ENCODE measurements at regions not wholly inside any gene's neighbourhood (a gene's known extent, or its start where the extent isn't known, plus 50 kb on each side); places are given as distances from the start of the nearest gene placed in this dataset.

DNA sequence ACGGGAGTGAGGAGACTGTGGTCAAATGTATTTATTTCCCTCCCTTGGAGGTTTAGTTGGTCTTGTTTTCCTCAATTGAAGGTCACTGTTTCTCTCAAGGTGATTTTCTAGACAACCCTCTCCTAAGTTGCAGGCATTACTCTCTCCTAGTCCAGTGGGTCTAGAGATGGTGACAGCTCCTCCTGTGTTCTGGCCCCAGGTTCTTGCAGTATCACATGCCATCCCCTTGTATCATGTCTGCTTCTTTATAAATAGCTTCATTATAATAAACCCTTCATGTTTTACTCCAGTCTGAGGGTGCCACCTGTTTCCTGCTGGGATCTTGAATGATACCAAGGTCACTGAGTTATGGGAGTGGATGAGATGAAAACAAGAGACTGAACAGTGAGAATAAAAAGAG, 208.0 kb upstream of the KCNN2 start:
- DNase-seq: no peak

GRCh38 chr5:114166081-114166480, 195.8 kb upstream of the KCNN2 start:
- DNase-seq: no peak

- no peak for DNase-seq
These were observed 187.7 kb upstream of the KCNN2 start for GRCh38 chr5:114174131-114174530.

GRCh38 chr5:114174837-114175236, 187.0 kb upstream of the KCNN2 start:
- DNase-seq: no peak

GRCh38 chr5:114176356-114176755, 185.5 kb upstream of the KCNN2 start:
- DNase-seq: no peak

DNA sequence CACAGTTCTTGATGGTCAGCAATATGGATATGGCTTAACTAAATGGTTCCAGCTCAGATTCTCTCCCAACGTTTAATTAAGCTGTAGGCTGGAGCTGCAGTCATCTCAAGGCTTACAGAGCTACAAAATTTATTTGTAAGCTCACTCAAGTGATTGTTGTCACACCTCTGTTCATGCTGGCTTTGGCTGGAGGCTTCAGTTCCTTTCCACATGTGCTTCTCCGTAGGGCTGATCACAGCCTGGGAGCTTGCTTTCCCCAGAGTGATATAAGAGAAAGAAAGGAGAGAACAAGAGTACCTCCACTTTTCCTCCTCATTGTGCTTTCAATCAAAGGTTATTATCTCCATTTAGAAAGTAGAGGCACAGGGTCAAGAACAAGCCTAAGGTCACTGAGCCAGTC, 182.7 kb upstream of the KCNN2 start:
- no peak for DNase-seq

GRCh38 chr5:114184006-114184405, 177.9 kb upstream of the KCNN2 start:
- DNase-seq: no peak

- peak; percentile 20 for DNase-seq
These were observed 176.6 kb upstream of the KCNN2 start for GRCh38 chr5:114185274-114185673.

DNA sequence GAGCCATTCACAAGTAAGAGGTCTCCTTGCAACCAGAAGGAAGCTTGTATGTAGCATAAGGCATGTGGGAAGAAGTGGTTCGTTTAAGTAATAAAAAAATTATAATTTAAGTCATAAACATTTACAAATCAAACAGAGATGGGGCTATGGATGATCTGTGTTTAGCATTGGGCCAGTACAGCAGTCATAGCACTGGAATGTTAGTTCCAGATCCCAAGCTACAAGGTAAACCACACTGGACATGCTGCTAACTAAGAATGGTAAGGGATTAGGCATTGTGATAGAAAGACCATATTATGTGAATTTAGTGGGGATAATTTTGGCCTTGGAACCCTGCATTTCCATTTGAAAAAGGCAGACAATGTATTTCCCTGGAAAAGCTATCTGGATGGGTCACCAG, 170.4 kb upstream of the KCNN2 start:
- no peak for DNase-seq

GRCh38 chr5:114192108-114192507, 169.8 kb upstream of the KCNN2 start:
- DNase-seq: no peak

DNA sequence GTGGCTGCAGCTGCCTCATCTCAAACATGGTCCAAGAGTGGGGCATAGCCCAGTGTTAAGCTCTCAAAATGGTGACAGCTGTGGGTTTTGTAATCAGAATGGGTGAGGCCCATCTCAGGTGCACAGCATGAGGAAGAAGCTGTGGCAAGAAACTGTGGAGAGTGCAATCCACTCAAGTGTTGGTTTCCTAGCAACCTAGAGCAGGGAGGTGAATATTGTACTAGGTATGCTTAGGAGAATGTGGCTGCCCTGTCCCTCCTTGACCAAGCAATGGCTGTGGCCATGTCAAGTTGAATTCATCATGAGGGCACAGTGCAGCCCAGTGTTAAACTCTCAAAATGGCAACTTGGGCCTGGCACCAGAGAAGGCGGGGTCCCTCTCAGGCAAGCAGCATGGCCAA, 160.5 kb upstream of the KCNN2 start:
- DNase-seq: no peak

DNA sequence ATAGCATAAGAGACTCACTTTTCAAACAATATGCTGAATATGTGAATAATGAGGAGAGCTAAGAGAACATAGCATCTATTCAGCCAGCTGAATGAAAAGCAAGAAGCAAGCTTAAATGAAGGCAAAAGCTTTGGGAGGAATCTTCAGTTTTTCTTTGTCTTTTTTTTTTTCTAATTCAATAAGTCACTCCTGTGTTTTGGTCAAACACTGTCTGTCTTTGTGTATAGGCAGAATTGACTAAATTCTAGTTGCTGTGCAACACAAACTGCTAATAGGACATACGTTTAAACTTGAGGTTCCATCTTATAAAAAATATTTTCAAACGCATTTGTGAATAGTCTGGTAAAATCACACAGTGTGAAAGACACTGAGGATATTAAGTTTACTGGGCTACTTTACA, 156.9 kb upstream of the KCNN2 start:
- no peak for DNase-seq

DNA sequence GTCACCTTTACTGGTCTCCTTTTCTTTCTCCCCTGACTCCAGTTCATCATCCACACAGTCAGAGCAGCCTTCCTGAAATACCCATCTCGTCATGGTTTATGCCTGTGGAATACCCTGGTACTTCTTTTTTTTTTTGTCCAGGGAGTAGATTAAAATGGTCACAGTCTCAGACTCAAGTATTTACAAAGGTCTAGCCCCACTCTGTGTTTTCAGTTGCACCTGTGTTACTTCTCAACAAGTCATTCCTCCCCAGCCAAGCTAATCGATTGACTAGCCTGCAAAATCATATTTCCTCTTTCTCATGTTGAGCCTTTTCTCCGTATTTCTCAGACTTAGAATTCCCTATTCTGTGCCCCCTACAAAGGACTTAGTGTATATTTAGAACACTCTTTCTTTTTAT, 155.2 kb upstream of the KCNN2 start:
- DNase-seq: no peak

DNA sequence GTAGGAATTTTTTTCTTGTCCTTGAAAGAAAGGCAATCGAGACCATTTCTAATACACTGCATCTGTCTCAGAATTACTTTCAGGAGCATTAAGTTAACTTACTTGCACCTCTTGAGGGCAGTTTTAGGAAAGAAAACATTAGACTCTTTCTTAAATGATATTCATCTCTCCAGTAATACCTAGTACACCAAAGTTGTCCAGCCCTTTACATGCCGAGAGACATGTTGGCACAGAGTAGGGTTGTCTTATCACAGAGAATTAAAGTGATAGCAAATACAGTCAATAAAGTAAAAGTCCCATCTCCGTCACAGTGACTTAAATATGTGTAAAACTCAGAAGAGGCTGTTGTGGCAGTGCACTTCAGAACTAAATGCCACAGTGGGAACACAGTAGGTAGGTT, 154.3 kb upstream of the KCNN2 start:
- DNase-seq: no peak

- no peak for DNase-seq
These were observed 153.8 kb upstream of the KCNN2 start for GRCh38 chr5:114208120-114208519.

GRCh38 chr5:114208588-114208987, 153.3 kb upstream of the KCNN2 start:
- DNase-seq: no peak

DNA sequence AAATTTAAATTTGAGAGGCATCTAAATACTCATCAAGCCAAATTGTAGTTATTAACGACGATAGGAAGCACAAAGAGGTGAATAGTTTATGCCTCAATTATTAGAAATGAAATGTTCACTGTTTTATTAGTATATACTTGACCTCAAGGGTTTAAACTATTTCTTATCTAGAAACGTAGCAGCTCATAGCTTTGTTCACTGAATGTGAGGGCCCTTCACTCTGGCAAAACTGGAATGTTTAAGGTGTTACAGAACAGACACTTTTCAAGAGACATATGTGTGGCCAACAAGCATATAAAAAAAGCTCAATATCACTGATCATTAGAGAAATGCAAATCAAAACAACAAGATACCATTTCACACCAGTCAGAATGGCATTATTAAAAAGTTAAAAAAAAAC, 151.2 kb upstream of the KCNN2 start:
- no peak for DNase-seq

GRCh38 chr5:114221807-114222206, 140.1 kb upstream of the KCNN2 start:
- DNase-seq: no peak

- no peak for DNase-seq
These were observed 138.0 kb upstream of the KCNN2 start for GRCh38 chr5:114223866-114224265.

DNA sequence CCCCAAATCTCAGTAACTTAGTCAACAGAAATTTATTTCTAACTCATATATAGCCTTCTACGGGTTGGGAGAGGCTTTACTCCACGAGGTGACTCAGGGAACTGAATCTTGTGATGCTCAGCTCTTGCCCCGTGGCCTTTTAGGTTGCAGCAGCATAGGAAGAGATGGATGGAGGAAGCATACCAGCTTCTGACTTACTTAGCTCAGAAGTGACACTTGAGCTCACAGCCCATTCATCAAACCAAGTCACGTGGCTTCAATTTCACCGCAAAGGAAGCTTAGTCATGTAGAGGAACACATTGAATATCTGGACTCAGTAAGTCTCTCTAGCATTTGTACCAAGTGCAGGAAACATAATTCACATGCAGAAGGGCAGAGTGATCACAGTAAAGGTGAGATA, 124.1 kb upstream of the KCNN2 start:
- DNase-seq: no peak

GRCh38 chr5:114238771-114239313, 123.0 kb upstream of the KCNN2 start:
- DNase-seq: no peak

GRCh38 chr5:114243281-114243971, 118.4 kb upstream of the KCNN2 start:
- DNase-seq: no peak

GRCh38 chr5:114243972-114244317, 117.9 kb upstream of the KCNN2 start:
- no peak for DNase-seq

- DNase-seq: no peak
These were observed 112.0 kb upstream of the KCNN2 start for GRCh38 chr5:114249823-114250222.

All from muscle of arm (tissue), 1 donor.